Renal cortical epithelial cell (primary cell): ENCODE measurements at regions not wholly inside any gene's neighbourhood (a gene's known extent, or its start where the extent isn't known, plus 50 kb on each side); places are given as distances from the start of the nearest gene placed in this dataset.
"Not testable (repeated sequence)": the region's sequence is repeated elsewhere in the genome, so short reads cannot be mapped to it uniquely, and the experiment has no call there.

Experiments used
- DNase-seq: peaks from one replicate; pipeline ENCODE4 v3.0.0-alpha.2; 2011; ENCODE audit warnings: low read depth

GRCh38 chr14:84065811-84066210, 1464.1 kb upstream of the FLRT2 start:
- no peak for DNase-seq

- no peak for DNase-seq
Measured at GRCh38 chr14:84068288-84068687, 1461.7 kb upstream of the FLRT2 start.

- DNase-seq = no peak
Measured at GRCh38 chr14:84071061-84071460, 1458.9 kb upstream of the FLRT2 start.

GRCh38 chr14:84074626-84075025, 1455.3 kb upstream of the FLRT2 start:
- DNase-seq = no peak

GRCh38 chr14:84080944-84081343, 1449.0 kb upstream of the FLRT2 start:
- DNase-seq = no peak

- DNase-seq = no peak
Measured at GRCh38 chr14:84084056-84084630, 1445.8 kb upstream of the FLRT2 start.

GRCh38 chr14:84085493-84085892, 1444.5 kb upstream of the FLRT2 start:
- no peak for DNase-seq

- no peak for DNase-seq
Measured at GRCh38 chr14:84086714-84087113, 1443.2 kb upstream of the FLRT2 start.

GRCh38 chr14:84087986-84088531, 1441.9 kb upstream of the FLRT2 start:
- no peak for DNase-seq

- no peak for DNase-seq
Measured at GRCh38 chr14:84090837-84091236, 1439.1 kb upstream of the FLRT2 start.

GRCh38 chr14:84095681-84096080, 1434.3 kb upstream of the FLRT2 start:
- DNase-seq = no peak

GRCh38 chr14:84098261-84098660, 1431.7 kb upstream of the FLRT2 start:
- no peak for DNase-seq

- not testable (repeated sequence) for DNase-seq
Measured at GRCh38 chr14:84099560-84099959, 1430.4 kb upstream of the FLRT2 start.

- no peak for DNase-seq
Measured at GRCh38 chr14:84107835-84108343, 1422.1 kb upstream of the FLRT2 start.

GRCh38 chr14:84108746-84109457, 1421.0 kb upstream of the FLRT2 start:
- no peak for DNase-seq

GRCh38 chr14:84112589-84112988, 1417.4 kb upstream of the FLRT2 start:
- DNase-seq = no peak

GRCh38 chr14:84125676-84126075, 1404.3 kb upstream of the FLRT2 start:
- DNase-seq = no peak

GRCh38 chr14:84127495-84127894, 1402.4 kb upstream of the FLRT2 start:
- DNase-seq = no peak

GRCh38 chr14:84128050-84128449, 1401.9 kb upstream of the FLRT2 start:
- DNase-seq = no peak

GRCh38 chr14:84129007-84129406, 1400.9 kb upstream of the FLRT2 start:
- DNase-seq = no peak

- DNase-seq = no peak
Measured at GRCh38 chr14:84129941-84130340, 1400.0 kb upstream of the FLRT2 start.

GRCh38 chr14:84131924-84132323, 1398.0 kb upstream of the FLRT2 start:
- no peak for DNase-seq

- DNase-seq = no peak
Measured at GRCh38 chr14:84144166-84144565, 1385.8 kb upstream of the FLRT2 start.
